BLaER1 (cell line): ENCODE measurements at regions not wholly inside any gene's neighbourhood (a gene's known extent, or its start where the extent isn't known, plus 50 kb on each side); places are given as distances from the start of the nearest gene placed in this dataset.
"Not testable (repeated sequence)": the region's sequence is repeated elsewhere in the genome, so short reads cannot be mapped to it uniquely, and the experiment has no call there.

Experiments used
- H3K27ac ChIP-seq: shearing (Covaris generic); formaldehyde crosslinking; 2 replicates; pipeline ENCODE4 v1.8.1; 2022
- H3K27me3 ChIP-seq: shearing (Covaris generic); formaldehyde crosslinking; 2 replicates; pipeline ENCODE4 v1.8.1; 2022
- H3K36me3 ChIP-seq: shearing (Covaris generic); formaldehyde crosslinking; 2 replicates; pipeline ENCODE4 v1.8.1; 2022
- H3K4me1 ChIP-seq: shearing (Covaris generic); formaldehyde crosslinking; 2 replicates; pipeline ENCODE4 v1.8.1; 2022
- H3K4me2 ChIP-seq: shearing (Covaris generic); formaldehyde crosslinking; 2 replicates; pipeline ENCODE4 v1.8.1; 2022
- H3K4me3 ChIP-seq: shearing (Covaris generic); formaldehyde crosslinking; 2 replicates; pipeline ENCODE4 v1.8.1; 2022
- H3K9ac ChIP-seq: shearing (Covaris generic); formaldehyde crosslinking; 2 replicates; pipeline ENCODE4 v1.8.1; 2022
- H3K9me3 ChIP-seq: shearing (Covaris generic); formaldehyde crosslinking; 2 replicates; pipeline ENCODE4 v1.8.1; 2022
- H4K20me1 ChIP-seq: shearing (Covaris generic); formaldehyde crosslinking; 2 replicates; pipeline ENCODE4 v1.8.1; 2022
- Cebpa-rat ChIP-seq: shearing (Covaris generic); IDR thresholded peaks from 2 replicates; pipeline ENCODE4 v1.8.1; 2022

DNA sequence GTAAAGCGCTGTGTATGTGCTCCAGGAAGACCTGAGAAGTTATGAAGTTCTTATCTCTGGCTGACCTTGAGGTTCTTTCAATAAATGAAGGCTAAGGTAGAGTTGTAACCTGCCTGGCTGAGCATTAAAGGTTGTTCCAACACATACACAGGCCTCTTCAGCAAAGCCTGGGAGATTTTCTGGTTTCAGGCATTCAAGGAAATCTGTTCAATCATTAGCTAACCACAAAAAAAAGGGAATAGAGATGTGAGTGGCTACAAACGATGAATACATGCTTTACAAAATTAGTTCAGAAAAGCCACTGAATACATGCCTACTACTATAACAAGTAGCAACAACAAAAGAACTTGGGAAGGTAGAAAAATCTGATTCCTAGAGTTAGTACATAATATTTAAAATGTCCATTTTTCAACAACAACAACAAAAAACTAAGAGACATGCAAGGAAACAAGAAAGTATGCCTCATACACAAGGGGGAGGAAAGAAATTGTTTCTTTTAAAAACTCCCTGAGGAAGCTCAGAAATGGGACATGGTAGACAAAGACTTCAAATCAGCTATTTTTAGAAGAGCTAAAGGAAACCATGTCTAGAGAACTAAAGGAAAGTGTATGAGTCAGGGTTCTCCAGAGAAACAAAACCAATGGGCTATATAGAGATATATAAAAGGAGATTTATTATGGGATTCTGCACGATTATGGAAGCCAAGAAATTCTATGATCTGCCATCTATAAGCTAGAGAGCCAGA, 191.5 kb upstream of the IPO5 start:
- Histone ChIP-seq H3K36me3 (no peaks in the 10 kb centered on the region), H3K9ac (no peak overlapping the region), H4K20me1 (no peaks in the 10 kb centered on the region), H3K4me1 (0 out of 2 replicates have a peak, but pooled peaks cover 6% of the 10 kb centered on the region), H3K4me2 (no peak overlapping the region), H3K27ac (no peak overlapping the region), H3K27me3 (no peaks in the 10 kb centered on the region), H3K4me3 (no peak overlapping the region), H3K9me3 (no peaks in the 10 kb centered on the region; the same call in 1 of the 2 replicates)
- no peak for TF ChIP-seq Cebpa-rat

DNA sequence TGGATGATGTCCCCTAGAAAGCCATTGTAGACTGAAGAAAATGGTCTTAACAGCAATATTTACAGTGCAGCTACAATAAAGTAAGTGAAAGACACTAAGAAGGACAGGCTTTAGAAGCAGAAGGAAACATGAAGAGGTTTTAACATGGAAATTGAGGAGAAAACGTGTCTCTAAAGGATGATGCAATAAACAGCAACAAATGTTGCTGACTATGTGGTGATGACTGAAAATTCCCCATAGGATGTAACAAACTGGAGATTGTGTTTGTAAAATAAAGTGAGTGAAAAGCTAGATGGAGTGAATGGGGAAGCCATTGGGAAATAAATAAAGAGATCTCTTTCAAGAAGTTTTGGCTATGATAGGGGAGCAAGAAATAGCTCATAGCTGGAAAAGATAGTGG, 186.7 kb upstream of the IPO5 start:
- Histone ChIP-seq H3K27me3 (no peaks in the 10 kb centered on the region), H3K4me1 (0 out of 2 replicates have a peak, but pooled peaks cover 6% of the 10 kb centered on the region), H3K36me3 (no peaks in the 10 kb centered on the region), H3K9ac (no peak overlapping the region), H4K20me1 (no peaks in the 10 kb centered on the region), H3K27ac (no peak overlapping the region), H3K4me2 (no peak overlapping the region), H3K9me3 (no peaks in the 10 kb centered on the region; the same call in 1 of the 2 replicates), H3K4me3 (no peak overlapping the region)
- TF ChIP-seq Cebpa-rat, result no peak

DNA sequence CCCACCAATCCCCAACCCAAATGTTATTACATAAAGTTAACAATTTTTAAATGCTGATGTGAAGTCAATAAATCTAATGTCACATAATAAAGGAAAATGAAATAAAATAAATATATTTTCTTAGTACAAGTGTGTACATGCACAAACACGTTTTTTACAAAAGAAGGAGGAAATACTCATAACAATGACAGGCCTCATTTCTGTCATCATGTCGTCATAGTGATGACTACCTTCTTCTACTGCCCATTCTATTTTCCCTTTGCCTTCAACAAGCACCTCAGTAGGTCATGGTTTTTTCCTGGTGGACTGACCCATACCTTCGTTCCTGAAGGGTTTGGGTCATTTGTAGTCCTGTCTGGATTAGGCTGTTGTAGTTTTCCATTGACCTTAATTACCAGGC, 185.3 kb upstream of the IPO5 start:
- no peak for TF ChIP-seq Cebpa-rat
- H3K4me3 ChIP-seq, result no peak overlapping the region
- H4K20me1 ChIP-seq, result no peaks in the 10 kb centered on the region

DNA sequence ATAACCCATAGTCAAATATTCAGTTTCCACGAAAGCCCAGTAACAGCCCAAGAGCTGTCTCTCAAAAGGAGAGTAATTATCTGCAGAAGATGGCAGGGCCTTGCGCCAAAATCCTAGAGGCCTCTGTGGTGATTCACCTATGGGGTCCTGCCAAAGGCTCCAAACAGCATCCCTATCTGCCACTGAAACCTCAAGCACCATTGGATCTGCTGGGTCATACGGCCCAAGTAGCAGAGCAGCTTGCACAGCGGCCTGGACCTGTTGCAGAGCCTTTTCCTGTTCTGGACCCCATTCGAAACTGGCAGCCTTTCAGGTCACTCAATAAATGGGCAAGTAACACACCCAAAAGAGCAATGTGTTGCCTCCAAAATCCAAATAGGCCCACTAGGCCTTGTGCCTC, 183.2 kb upstream of the IPO5 start:
- H3K9me3 ChIP-seq, H4K20me1 ChIP-seq, H3K27ac ChIP-seq, H3K27me3 ChIP-seq, H3K4me2 ChIP-seq, H3K4me3 ChIP-seq, H3K9ac ChIP-seq, H3K36me3 ChIP-seq, H3K4me1 ChIP-seq: not testable (repeated sequence)

More for the DNA sequence above, 185.3 kb upstream of the IPO5 start:
- Histone ChIP-seq H3K27ac (no peak overlapping the region), H3K4me2 (no peak overlapping the region), H3K9me3 (no peaks in the 10 kb centered on the region; the same call in 1 of the 2 replicates), H3K9ac (no peak overlapping the region), H3K4me1 (no peaks in the 10 kb centered on the region), H3K36me3 (no peaks in the 10 kb centered on the region), H3K27me3 (no peaks in the 10 kb centered on the region)

DNA sequence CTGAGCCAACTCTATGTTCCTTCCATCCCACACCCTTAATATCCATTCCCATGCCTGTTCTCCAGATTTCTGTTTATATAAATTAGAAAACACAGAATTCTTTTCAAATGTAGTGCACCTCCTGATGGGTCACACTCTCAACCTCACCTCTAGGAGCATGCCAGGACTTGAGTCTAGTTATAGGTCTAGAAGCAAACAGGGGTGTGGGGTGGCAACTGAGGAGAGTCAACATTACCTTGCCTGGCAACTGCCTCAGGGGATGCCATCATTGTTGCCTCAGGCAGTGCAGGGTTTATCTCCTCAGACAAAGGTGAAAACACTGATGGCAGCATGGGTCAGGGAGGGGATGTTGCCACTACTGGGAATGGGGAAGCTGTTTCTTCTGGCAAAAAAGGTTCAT, 181.0 kb upstream of the IPO5 start:
- not testable (repeated sequence) for H3K9me3 ChIP-seq, H3K36me3 ChIP-seq, H3K9ac ChIP-seq, H3K4me2 ChIP-seq, H3K27me3 ChIP-seq, H3K4me1 ChIP-seq, H3K4me3 ChIP-seq, H4K20me1 ChIP-seq, H3K27ac ChIP-seq

DNA sequence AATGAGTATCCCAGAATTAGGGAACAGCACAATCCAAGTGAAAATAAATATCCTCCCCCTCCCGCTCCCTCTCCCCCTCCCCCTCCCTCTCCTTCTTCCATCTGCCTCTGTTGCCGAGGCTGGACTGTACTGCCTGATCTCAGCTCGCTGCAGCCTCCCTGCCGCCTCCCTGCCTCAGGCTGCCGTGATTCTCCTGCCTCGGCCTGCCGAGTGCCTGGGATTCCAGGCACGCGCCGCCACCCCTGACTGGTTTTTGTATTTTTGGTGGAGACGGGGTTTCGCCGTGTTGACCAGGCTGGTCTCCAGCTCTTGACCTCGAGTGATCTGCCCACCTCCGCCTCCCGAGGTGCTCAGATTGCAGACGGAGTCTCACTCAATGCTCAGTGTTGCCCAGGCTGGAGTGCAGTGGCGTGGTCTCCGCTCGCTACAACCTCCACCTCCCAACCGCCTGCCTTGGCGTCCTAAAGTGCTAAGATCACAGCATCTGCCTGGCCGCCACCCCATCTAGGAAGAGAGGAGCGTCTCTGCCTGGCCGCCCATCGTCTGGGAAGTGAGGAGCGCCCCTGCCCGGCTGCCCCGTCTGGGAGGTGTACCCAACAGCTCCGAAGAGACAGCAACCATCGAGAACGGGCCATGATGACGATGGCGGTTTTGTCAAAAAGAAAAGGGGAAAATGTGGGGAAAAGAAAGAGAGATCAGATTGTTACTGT, 178.9 kb upstream of the IPO5 start:
- not testable (repeated sequence) for H3K9ac ChIP-seq, H3K9me3 ChIP-seq, H3K4me2 ChIP-seq, H3K4me1 ChIP-seq, H4K20me1 ChIP-seq, H3K36me3 ChIP-seq, H3K4me3 ChIP-seq, H3K27ac ChIP-seq, H3K27me3 ChIP-seq

DNA sequence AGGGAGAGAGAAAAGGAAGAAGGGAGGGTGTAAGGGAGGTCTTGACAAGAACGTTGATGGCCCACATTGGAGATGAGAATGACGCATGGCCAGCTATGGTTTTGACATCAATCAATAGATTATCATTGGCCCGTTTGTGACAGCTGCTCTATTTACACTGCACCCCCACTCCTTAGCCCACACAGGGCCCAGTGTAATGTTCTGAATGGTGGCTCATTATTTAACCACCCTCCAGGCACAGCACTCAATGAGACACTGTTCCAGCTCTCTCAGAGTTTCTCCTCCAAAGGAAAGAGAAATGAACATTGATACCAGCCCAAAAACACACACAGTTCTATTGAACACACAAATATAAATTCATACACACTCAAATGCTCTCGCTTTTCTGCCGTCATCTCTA, 173.0 kb upstream of the IPO5 start:
- Histone ChIP-seq H4K20me1 (no peaks in the 10 kb centered on the region), H3K4me1 (no peaks in the 10 kb centered on the region), H3K9me3 (no peaks in the 10 kb centered on the region), H3K4me2 (no peak overlapping the region), H3K4me3 (no peak overlapping the region), H3K27ac (no peak overlapping the region), H3K36me3 (no peaks in the 10 kb centered on the region), H3K27me3 (no peaks in the 10 kb centered on the region), H3K9ac (no peak overlapping the region)
- TF ChIP-seq Cebpa-rat, result no peak

DNA sequence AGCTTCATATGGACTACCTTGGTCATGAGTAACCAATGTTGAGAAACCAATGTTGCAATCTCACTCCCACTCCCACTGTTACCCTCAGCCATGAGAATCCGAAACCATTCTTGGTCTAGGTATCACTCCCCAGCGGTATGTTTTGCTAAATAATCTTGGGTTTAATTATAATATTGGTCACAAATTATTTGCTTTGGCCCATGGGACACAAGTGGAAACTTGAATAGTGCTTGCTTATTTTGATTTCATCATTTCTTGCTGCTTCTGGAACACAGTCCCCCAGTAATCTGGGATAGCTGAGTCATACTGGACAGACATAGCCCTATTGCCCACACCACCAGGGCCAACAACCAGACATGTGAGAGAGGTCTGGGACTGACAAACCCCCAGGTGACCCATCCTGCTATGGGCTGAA, 171.6 kb upstream of the IPO5 start:
- H3K9me3 ChIP-seq, result no peaks in the 10 kb centered on the region
- H3K27ac ChIP-seq, result no peak overlapping the region
- no peak overlapping the region for H3K4me3 ChIP-seq
- no peaks in the 10 kb centered on the region for H3K27me3 ChIP-seq
- H3K4me2 ChIP-seq, result no peak overlapping the region
- no peak for TF ChIP-seq Cebpa-rat
- H3K4me1 ChIP-seq, result no peaks in the 10 kb centered on the region
- H3K36me3 ChIP-seq, result no peaks in the 10 kb centered on the region
- no peaks in the 10 kb centered on the region for H4K20me1 ChIP-seq
- no peak overlapping the region for H3K9ac ChIP-seq

DNA sequence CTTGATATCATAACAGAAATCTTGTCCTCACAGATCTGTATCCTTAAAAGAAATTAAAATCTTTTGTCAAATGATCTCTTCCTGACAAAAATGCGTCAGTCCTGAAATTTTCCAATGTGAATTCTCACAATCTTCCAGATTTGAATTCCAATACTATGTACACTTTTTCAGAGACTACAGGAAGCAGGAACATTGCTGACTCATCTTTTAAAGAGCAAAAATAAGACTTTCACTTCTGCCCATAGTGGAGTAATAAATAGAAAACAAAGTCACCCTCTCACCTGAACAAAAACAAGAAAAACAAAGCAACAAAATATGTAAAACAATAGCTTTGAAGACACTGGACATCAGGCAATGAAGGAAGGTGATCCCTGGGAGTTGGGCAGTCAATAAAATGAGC, 167.0 kb upstream of the IPO5 start:
- Histone ChIP-seq H3K4me1 (no peaks in the 10 kb centered on the region), H4K20me1 (no peaks in the 10 kb centered on the region), H3K9ac (no peak overlapping the region), H3K4me2 (no peak overlapping the region), H3K36me3 (no peaks in the 10 kb centered on the region), H3K27ac (no peak overlapping the region), H3K9me3 (peaks cover 16% of the 10 kb centered on the region), H3K27me3 (no peaks in the 10 kb centered on the region), H3K4me3 (no peak overlapping the region)
- TF ChIP-seq Cebpa-rat, result no peak

DNA sequence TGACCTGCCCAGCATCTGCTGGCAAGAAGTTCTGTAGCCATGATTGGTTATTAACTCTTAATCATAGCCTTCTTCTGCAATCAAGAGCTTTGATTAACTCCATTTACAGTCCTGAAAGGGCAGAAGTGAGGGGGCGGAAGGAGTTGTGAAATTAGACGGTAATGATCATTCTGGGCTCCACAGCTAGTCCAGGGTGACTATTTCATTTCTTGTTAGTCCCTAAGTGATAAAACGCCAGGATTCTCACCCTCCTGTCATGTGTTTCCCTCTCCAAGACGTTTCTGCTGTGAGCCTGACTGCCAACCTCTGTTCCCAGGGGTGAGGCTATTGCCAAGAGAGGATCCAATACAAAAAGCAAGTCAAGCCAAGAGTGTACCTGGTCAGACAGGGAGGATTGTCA, 155.9 kb upstream of the IPO5 start:
- H3K4me3 ChIP-seq, result no peak overlapping the region
- H3K4me2 ChIP-seq, result no peak overlapping the region
- H3K9me3 ChIP-seq, result peaks cover 28% of the 10 kb centered on the region
- no peaks in the 10 kb centered on the region for H4K20me1 ChIP-seq
- no peak overlapping the region for H3K27ac ChIP-seq
- H3K27me3 ChIP-seq, result no peaks in the 10 kb centered on the region
- H3K9ac ChIP-seq, result no peak overlapping the region
- H3K36me3 ChIP-seq, result no peaks in the 10 kb centered on the region
- H3K4me1 ChIP-seq, result no peaks in the 10 kb centered on the region
- no peak for TF ChIP-seq Cebpa-rat
